Small intestine (tissue), 7 donors: ENCODE measurements at regions not wholly inside any gene's neighbourhood (a gene's known extent, or its start where the extent isn't known, plus 50 kb on each side); places are given as distances from the start of the nearest gene placed in this dataset.

Experiments used
- DNase-seq, 2 donors: peaks; one replicate each; pipeline versions ENCODE4 v3.0.0 to v3.0.0-alpha.2; 2013
- FAIRE-seq: peaks from 2 replicates; lab custom pipeline; 2012; peaks lifted over from hg19 to GRCh38; lab: Jason Lieb, UNC
- H3K27ac ChIP-seq, 3 donors: one replicate each; pipeline ENCODE4 v1.5.1; 2013; ENCODE audit warnings: low read length in 2 of 3, mild to moderate bottlenecking in 2 of 3, control low read depth in 1 of 3, inconsistent platforms in 1 of 3, low read depth in 1 of 3, moderate library complexity in 1 of 3
- H3K27me3 ChIP-seq, 3 donors: one replicate each; pipeline ENCODE4 v1.6.1; 2013; ENCODE audit warnings: low read length in 3 of 3, inconsistent platforms in 1 of 3; ENCODE audit not compliant: control insufficient read depth in 3 of 3, insufficient read depth in 3 of 3
- H3K36me3 ChIP-seq, 3 donors: one replicate each; pipeline ENCODE4 v1.6.1; 2013; ENCODE audit warnings: low read length in 3 of 3, inconsistent platforms in 1 of 3, low read depth in 1 of 3, mild to moderate bottlenecking in 1 of 3, moderate library complexity in 1 of 3; ENCODE audit not compliant: control insufficient read depth in 3 of 3, insufficient read depth in 2 of 3
- H3K4me1 ChIP-seq, 3 donors: one replicate each; pipeline ENCODE4 v1.6.1; 2013; ENCODE audit warnings: low read length in 2 of 3, inconsistent platforms in 1 of 3, low read depth in 1 of 3, mild to moderate bottlenecking in 1 of 3, moderate library complexity in 1 of 3; ENCODE audit not compliant: control insufficient read depth in 3 of 3, insufficient read depth in 2 of 3
- H3K4me3 ChIP-seq, 3 donors: one replicate each; pipeline ENCODE4 v1.5.1; 2013; ENCODE audit warnings: low read length in 3 of 3, control low read depth in 1 of 3, inconsistent platforms in 1 of 3, low read depth in 1 of 3, mild to moderate bottlenecking in 1 of 3, moderate library complexity in 1 of 3
- H3K9me3 ChIP-seq, 2 donors: one replicate each; pipeline ENCODE4 v1.6.1; 2013; ENCODE audit warnings: low read depth in 1 of 2, low read length in 1 of 2; ENCODE audit not compliant: control insufficient read depth in 2 of 2, insufficient read depth in 1 of 2
- WGBS, 3 donors: extraction: QIAGEN DNeasy Blood & Tissue Kit; methylation state at CpG; one replicate each; pipeline ENCODE4 v1.1.7; 2013; 5-methylcytosine and 5-hydroxymethylcytosine counted together
- donor health status: healthy with polysubstance abuse.
- donor health status: control.
- donor health status: control.
- donor health status: Bipolar disorder and iron deficiency.
- donor health status: healthy.

DNA sequence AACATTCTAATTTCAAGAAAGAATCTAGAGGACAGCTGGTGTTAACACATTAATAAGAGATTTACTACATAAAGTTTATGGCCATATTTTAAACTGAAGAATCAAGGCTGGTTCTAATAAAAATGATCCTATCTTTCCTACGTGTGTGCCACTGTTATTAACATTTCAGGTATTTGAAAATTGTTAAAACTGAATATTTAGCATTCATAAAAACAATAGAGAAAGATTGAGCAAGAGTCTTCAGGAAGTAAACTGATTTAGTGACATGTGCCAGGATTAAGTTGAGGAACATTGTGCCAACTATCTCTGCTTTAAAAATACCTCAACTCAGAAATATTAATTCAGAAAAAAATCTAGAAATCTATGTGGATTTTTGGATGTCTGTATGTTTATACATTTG is 810.1 kb downstream of the FAT4 start:
- no peaks in the 10 kb centered on the region for H3K27me3 ChIP-seq
- H3K27ac ChIP-seq: no peak overlapping the region
- H3K4me3 ChIP-seq: no peak overlapping the region
- WGBS, 3 donors: 22 to 43% (median 24%) methylated on average over 1 of the region's 1 CpG
- no peaks in the 10 kb centered on the region for H3K36me3 ChIP-seq
- no peaks in the 10 kb centered on the region for H3K4me1 ChIP-seq
- DNase-seq (no peak), FAIRE-seq (no peak)
- H3K9me3 ChIP-seq: peaks cover 0 to 4% of the 10 kb centered on the region in 2 donors

DNA sequence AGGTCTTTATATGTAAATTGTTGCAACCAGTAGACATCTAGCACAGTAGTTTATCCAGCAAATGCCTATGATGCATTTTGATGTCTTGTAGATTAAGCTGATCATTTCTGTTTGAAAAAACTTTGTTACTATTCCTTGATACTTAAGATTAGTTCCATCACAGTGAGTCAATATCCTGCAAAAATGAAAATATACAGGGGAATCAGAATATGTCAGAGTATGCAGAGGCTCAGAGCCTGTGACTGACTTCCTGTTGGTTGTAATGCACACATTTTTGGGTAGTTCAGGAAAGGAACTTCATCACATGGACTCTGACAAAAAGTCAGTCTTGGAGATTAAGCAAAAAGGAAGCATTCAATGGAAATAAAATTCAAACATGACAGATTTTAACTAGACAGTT is 815.5 kb downstream of the FAT4 start:
- Histone ChIP-seq H3K27ac (no peak overlapping the region), H3K36me3 (no peaks in the 10 kb centered on the region), H3K27me3 (no peaks in the 10 kb centered on the region), H3K4me1 (no peaks in the 10 kb centered on the region), H3K9me3 (peaks cover 0 to 22% of the 10 kb centered on the region in 2 donors), H3K4me3 (no peak overlapping the region)
- no peak for DNase-seq
- FAIRE-seq: no peak

DNA sequence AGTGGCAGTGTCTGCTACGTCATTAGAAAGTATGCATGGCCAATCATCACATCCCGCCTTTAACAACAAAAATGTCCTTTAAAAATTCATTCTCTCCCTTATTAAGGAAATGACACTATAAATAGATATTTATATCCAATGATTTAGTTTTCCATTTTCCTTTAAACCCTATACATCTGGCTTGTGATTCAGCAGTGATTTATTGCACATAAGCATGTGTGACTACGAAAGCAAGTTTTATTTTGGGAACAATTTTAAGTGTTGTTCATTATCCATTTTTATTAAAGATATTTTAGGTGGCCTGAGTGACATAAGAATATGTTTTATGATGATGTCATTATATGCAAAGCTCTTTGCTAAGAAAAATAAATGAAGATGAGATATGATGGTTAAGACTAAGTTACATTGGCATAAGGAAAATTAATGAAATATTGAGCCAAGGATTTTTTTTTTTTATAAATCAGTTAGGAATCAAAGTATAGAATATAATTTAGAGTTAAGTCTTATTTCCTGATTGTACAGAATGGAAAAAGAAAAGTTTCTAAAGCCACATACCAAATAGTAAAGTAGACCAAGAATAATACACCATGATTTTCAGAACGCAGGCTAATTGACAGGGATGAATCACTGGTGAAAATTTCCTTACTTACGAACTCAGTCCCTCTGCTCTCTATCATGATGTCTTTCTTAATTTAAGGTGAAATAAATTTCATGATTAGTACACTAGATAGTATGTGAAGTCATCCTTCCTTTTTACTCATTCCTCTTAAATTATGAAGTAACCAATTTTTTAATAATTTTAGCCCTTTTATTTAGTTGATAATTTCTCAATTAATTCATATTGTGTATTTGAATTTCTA is 822.4 kb downstream of the FAT4 start:
- H3K4me3 ChIP-seq: no peak overlapping the region
- WGBS, 3 donors: 76 to 82% (median 81%) methylated on average over 5 of the region's 5 CpGs
- H3K27me3 ChIP-seq: no peaks in the 10 kb centered on the region
- no peak overlapping the region for H3K27ac ChIP-seq
- no peaks in the 10 kb centered on the region for H3K36me3 ChIP-seq
- peaks cover 0 to 13% of the 10 kb centered on the region in 2 donors for H3K9me3 ChIP-seq
- DNase-seq (no peak), FAIRE-seq (no peak)
- H3K4me1 ChIP-seq: no peaks in the 10 kb centered on the region

DNA sequence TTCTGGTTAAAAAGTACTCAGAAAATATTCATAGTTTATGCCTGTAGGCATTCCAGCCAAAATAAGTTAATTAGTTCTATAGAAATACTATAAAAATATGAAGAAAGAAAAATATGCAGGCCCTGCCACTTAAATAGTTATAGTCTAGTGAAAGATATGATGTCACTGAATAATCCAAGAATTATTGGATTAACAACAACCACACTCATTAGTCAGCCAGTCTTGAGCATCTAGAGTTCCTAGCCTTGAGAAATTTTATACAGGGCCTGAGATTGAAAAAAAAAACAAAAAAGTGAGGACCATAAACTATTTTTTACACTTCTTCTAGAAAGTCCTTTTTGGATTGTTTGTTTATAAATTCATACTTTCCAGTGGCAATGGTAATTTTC is 823.0 kb downstream of the FAT4 start:
- DNase-seq (no peak), FAIRE-seq (no peak)
- Histone ChIP-seq H3K27ac (no peak overlapping the region), H3K4me1 (no peaks in the 10 kb centered on the region), H3K9me3 (peaks cover 0 to 13% of the 10 kb centered on the region in 2 donors), H3K27me3 (no peaks in the 10 kb centered on the region), H3K36me3 (no peaks in the 10 kb centered on the region), H3K4me3 (no peak overlapping the region)

DNA sequence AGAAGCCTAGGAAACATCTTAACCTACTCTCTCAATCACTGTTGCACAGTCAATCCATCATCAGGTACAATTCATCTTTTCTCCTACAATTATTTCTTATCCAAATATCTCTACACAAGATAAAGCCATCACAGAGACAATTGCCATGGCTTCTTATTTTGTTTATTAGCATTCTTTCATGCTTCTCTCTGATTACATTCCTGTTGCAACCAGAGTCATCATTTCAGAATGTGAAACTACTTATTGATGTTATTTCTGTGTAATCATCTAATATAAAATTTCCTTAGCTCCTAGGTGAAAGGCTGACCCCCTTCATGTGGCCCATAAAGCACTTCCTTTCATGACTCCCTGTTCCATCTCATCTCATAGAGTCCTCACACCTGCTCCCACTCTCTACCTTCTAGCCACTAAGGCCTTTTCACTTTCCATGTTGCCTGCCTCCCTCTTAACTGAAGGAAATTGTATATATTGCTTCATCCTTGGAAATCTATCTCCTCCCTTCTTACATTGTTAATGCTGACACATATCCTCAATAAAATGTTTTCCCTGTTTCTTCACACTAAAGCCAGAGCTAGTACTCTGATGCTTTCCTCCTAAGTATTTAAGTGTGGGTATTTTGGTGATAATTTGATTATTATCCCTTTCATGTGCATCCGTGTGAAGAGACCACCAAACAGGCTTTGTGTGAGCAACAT is 829.9 kb downstream of the FAT4 start:
- no peaks in the 10 kb centered on the region for H3K9me3 ChIP-seq
- no peak for DNase-seq
- H3K27me3 ChIP-seq: no peaks in the 10 kb centered on the region
- H3K36me3 ChIP-seq: no peaks in the 10 kb centered on the region
- no peaks in the 10 kb centered on the region for H3K4me1 ChIP-seq
- H3K27ac ChIP-seq: no peak overlapping the region
- FAIRE-seq: no peak
- WGBS, 3 donors: 78 to 94% (median 90%) methylated on average over 1 of the region's 1 CpG
- H3K4me3 ChIP-seq: no peak overlapping the region

DNA sequence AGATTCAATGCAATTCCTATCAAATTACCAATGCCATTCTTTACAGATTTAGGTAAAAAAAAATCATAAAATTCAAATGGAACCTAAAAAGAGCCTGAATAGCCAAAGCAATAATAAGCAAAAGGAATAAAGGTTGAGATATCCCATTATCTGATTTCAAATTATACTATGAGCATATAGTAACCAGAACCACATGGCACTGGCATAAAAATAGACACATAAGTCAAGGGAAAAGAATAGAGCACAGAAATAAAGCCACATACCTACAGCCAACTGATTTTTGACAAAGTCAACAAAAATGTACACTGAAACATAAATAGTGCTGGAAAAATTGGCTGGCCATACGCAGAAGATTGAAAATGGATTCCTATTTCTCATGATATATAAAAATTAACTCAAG is 853.7 kb downstream of the FAT4 start:
- WGBS, 3 donors: 3 to 65% (median 40%) methylated on average over 1 of the region's 1 CpG
- no peak overlapping the region for H3K27ac ChIP-seq
- H3K4me3 ChIP-seq: no peak overlapping the region

DNA sequence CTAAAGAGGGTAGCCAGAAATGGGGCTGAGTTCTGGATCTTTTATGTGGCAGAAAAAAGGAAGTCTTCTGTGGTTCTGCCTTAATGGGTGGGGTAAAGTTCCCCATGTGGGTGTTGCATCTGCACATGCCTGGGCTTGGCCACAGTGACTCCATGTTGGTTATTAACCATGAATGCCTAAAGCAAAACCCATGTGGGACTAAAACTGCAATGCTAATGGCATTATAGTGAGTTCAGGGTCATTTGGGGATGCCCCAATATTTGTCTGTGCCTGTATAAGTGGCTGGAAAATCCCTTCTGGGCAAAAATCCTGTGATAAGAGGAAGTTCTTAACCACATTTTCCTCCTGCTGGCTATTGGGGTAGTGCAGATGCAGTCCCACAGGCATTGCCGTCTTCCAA is 857.4 kb downstream of the FAT4 start:
- DNase-seq (no peak), FAIRE-seq (no peak)
- H3K9me3 ChIP-seq: no peaks in the 10 kb centered on the region
- H3K4me1 ChIP-seq: no peaks in the 10 kb centered on the region
- H3K27me3 ChIP-seq: no peaks in the 10 kb centered on the region
- no peaks in the 10 kb centered on the region for H3K36me3 ChIP-seq
- 42 to 64% (median 57%) methylated on average over 1 of the region's 1 CpG for WGBS, 3 donors
- no peak overlapping the region for H3K27ac ChIP-seq
- H3K4me3 ChIP-seq: no peak overlapping the region

More for the DNA sequence above, 853.7 kb downstream of the FAT4 start:
- no peaks in the 10 kb centered on the region for H3K36me3 ChIP-seq
- no peaks in the 10 kb centered on the region for H3K9me3 ChIP-seq
- no peaks in the 10 kb centered on the region for H3K4me1 ChIP-seq
- FAIRE-seq: no peak
- no peak for DNase-seq
- H3K27me3 ChIP-seq: no peaks in the 10 kb centered on the region

DNA sequence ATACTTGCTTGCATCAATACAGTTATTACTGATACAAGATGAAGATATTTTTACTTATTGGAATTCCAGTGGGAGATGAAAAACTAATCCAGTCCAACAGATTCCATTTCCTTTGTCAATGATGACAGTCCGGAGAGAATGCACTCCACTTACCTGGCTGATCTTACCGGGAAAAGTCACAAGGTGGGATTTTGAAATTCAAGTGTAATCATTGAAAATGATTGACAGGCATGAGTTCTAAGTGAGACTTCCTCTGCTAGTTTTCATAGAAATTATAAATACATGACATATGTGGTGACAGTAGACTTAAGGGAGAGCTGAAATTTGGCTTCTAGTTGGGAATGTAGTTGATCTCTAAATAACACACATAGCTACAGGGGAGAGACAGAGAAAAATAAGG is 859.9 kb downstream of the FAT4 start:
- no peak overlapping the region for H3K4me3 ChIP-seq
- FAIRE-seq: no peak
- H3K9me3 ChIP-seq: no peaks in the 10 kb centered on the region
- WGBS, 3 donors: 92 to 94% (median 93%) methylated on average over 2 of the region's 2 CpGs
- DNase-seq: no peak
- H3K27ac ChIP-seq: no peak overlapping the region
- H3K36me3 ChIP-seq: no peaks in the 10 kb centered on the region
- H3K27me3 ChIP-seq: no peaks in the 10 kb centered on the region
- H3K4me1 ChIP-seq: no peaks in the 10 kb centered on the region
